DMS114 treated with DMSO at 0.1 percent for 48 hours (cell line): ENCODE measurements at regions not wholly inside any gene's neighbourhood (a gene's known extent, or its start where the extent isn't known, plus 50 kb on each side); places are given as distances from the start of the nearest gene placed in this dataset.
"Not testable (repeated sequence)": the region's sequence is repeated elsewhere in the genome, so short reads cannot be mapped to it uniquely, and the experiment has no call there.

Source experiments
- DNase-seq: peaks from one replicate; lab custom pipeline; 2025; ENCODE audit not compliant: unreplicated experiment; lab: John Stamatoyannopoulos, UW

- no peak for DNase-seq
Observed at GRCh38 chr11:81990659-81991443, 742.8 kb downstream of the FAM181B start.

GRCh38 chr11:81989093-81989492 is 744.6 kb downstream of the FAM181B start:
- DNase-seq = no peak

- DNase-seq = no peak
Observed at GRCh38 chr11:81987829-81988472, 745.7 kb downstream of the FAM181B start.

- DNase-seq = no peak
Observed at GRCh38 chr11:81986556-81987161, 747.0 kb downstream of the FAM181B start.

GRCh38 chr11:81979448-81979847 is 754.2 kb downstream of the FAM181B start:
- DNase-seq = no peak

- DNase-seq = no peak
Observed at GRCh38 chr11:81975261-81975900, 758.3 kb downstream of the FAM181B start.

GRCh38 chr11:81970886-81971285 is 762.8 kb downstream of the FAM181B start:
- DNase-seq = no peak

GRCh38 chr11:81967242-81967641 is 766.4 kb downstream of the FAM181B start:
- no peak for DNase-seq

- DNase-seq = no peak
Observed at GRCh38 chr11:81966340-81966739, 767.3 kb downstream of the FAM181B start.

- DNase-seq = no peak
Observed at GRCh38 chr11:81963018-81963417, 770.6 kb downstream of the FAM181B start.

GRCh38 chr11:81960443-81960842 is 773.2 kb downstream of the FAM181B start:
- DNase-seq = no peak

- DNase-seq = no peak
Observed at GRCh38 chr11:81959341-81959740, 774.3 kb downstream of the FAM181B start.

- DNase-seq = not testable (repeated sequence)
Observed at GRCh38 chr11:81954301-81954700, 779.4 kb downstream of the FAM181B start.

- no peak for DNase-seq
Observed at GRCh38 chr11:81946831-81947230, 786.8 kb downstream of the FAM181B start.

GRCh38 chr11:81942646-81943045 is 791.0 kb downstream of the FAM181B start:
- no peak for DNase-seq

GRCh38 chr11:81941998-81942397 is 791.7 kb downstream of the FAM181B start:
- no peak for DNase-seq

- no peak for DNase-seq
Observed at GRCh38 chr11:81932303-81932702, 801.4 kb downstream of the FAM181B start.

- no peak for DNase-seq
Observed at GRCh38 chr11:81920205-81920604, 813.5 kb downstream of the FAM181B start.

- DNase-seq = no peak
Observed at GRCh38 chr11:81916451-81916850, 817.2 kb downstream of the FAM181B start.

GRCh38 chr11:81915045-81915444 is 818.6 kb downstream of the FAM181B start:
- no peak for DNase-seq

- no peak for DNase-seq
Observed at GRCh38 chr11:81913793-81914192, 819.9 kb downstream of the FAM181B start.

- no peak for DNase-seq
Observed at GRCh38 chr11:81907996-81908395, 825.7 kb downstream of the FAM181B start.
